KMS-11 (cell line): ENCODE measurements at regions not wholly inside any gene's neighbourhood (a gene's known extent, or its start where the extent isn't known, plus 50 kb on each side); places are given as distances from the start of the nearest gene placed in this dataset.

Experiments
- H2AFZ ChIP-seq: fragments of 200-600 bp; sonication (generic); 2 replicates; pipeline ENCODE4 v1.6.1; 2016; ENCODE audit warnings: antibody characterized with exemption, mixed run types, low read depth
- H3K27ac ChIP-seq: fragments of 200-600 bp; sonication (generic); 2 replicates; pipeline ENCODE4 v1.6.1; 2016; ENCODE audit warnings: mild to moderate bottlenecking, mixed run types
- H3K27me3 ChIP-seq: fragments of 200-600 bp; sonication (generic); 2 replicates; pipeline ENCODE4 v1.6.1; 2017; ENCODE audit warnings: mild to moderate bottlenecking, low read depth, mixed run types, moderate library complexity; ENCODE audit not compliant: insufficient read depth
- H3K36me3 ChIP-seq: fragments of 200-600 bp; sonication (generic); 2 replicates; pipeline ENCODE4 v1.6.1; 2017; ENCODE audit warnings: mild to moderate bottlenecking, mixed run types; ENCODE audit not compliant: insufficient read depth
- H3K4me1 ChIP-seq: fragments of 200-600 bp; sonication (generic); 2 replicates; pipeline ENCODE4 v1.6.1; 2016; ENCODE audit warnings: mild to moderate bottlenecking, low read depth, mixed run types; ENCODE audit not compliant: poor library complexity, severe bottlenecking
- H3K4me2 ChIP-seq: fragments of 200-600 bp; sonication (generic); 2 replicates; pipeline ENCODE4 v1.7.0; 2016; ENCODE audit warnings: mild to moderate bottlenecking, mixed run types
- H3K4me3 ChIP-seq: fragments of 200-600 bp; sonication (generic); IDR thresholded peaks from 2 replicates; pipeline ENCODE4 v1.6.1; 2017; ENCODE audit warnings: low read depth, low read length, mixed read lengths; ENCODE audit not compliant: insufficient read depth
- H3K79me2 ChIP-seq: fragments of 200-600 bp; sonication (generic); 2 replicates; pipeline ENCODE4 v1.6.1; 2016; ENCODE audit warnings: low read depth, mixed run types; ENCODE audit not compliant: insufficient read depth
- H3K9ac ChIP-seq: fragments of 200-600 bp; sonication (generic); 2 replicates; pipeline ENCODE4 v1.6.1; 2016; ENCODE audit warnings: mild to moderate bottlenecking, mixed run types
- H4K20me1 ChIP-seq: fragments of 200-600 bp; sonication (generic); 2 replicates; pipeline ENCODE4 v1.6.1; 2016; ENCODE audit warnings: mild to moderate bottlenecking, mixed run types; ENCODE audit not compliant: insufficient read depth
- TF ChIP-seq, protein P1 (sequence below): fragments of 200-600 bp; sonication (generic); conservative IDR thresholded peaks from 2 replicates; pipeline ENCODE4 v1.6.1; 2017; ENCODE audit warnings: low read depth, mild to moderate bottlenecking, antibody characterized with exemption, low read length, moderate library complexity, mixed read lengths

DNA sequence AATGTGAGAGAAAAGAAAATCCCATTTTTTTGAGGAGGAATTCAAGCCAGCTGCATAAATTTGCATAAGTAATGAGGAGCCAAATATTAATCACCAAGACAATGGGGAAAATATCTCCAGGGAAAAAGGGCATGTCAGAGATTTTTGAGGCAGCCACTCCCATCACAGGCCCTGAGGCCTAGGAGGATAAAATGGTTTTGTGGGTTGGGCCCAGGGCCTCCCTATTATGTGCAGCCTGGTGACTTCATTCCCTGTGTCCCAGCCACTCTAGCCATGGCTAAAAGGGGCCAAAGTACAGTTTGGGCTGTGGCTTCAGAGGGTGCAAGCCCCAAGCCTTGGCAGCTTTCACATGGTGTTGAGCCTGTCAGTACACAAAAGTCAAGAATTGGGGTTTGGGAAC lies 1051.0 kb upstream of the FOXG1 start:
- H3K4me3 ChIP-seq: no peak overlapping the region
- no peak overlapping the region for H3K27ac ChIP-seq
- TF ChIP-seq, protein P1, sequence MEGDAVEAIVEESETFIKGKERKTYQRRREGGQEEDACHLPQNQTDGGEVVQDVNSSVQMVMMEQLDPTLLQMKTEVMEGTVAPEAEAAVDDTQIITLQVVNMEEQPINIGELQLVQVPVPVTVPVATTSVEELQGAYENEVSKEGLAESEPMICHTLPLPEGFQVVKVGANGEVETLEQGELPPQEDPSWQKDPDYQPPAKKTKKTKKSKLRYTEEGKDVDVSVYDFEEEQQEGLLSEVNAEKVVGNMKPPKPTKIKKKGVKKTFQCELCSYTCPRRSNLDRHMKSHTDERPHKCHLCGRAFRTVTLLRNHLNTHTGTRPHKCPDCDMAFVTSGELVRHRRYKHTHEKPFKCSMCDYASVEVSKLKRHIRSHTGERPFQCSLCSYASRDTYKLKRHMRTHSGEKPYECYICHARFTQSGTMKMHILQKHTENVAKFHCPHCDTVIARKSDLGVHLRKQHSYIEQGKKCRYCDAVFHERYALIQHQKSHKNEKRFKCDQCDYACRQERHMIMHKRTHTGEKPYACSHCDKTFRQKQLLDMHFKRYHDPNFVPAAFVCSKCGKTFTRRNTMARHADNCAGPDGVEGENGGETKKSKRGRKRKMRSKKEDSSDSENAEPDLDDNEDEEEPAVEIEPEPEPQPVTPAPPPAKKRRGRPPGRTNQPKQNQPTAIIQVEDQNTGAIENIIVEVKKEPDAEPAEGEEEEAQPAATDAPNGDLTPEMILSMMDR: no peak
- no peaks in the 10 kb centered on the region for H3K36me3 ChIP-seq
- H3K4me1 ChIP-seq: no peaks in the 10 kb centered on the region
- no peak overlapping the region for H2AFZ ChIP-seq
- H4K20me1 ChIP-seq: no peaks in the 10 kb centered on the region
- no peaks in the 10 kb centered on the region for H3K79me2 ChIP-seq
- no peaks in the 10 kb centered on the region for H3K27me3 ChIP-seq
- no peak overlapping the region for H3K4me2 ChIP-seq
- H3K9ac ChIP-seq: no peak overlapping the region

DNA sequence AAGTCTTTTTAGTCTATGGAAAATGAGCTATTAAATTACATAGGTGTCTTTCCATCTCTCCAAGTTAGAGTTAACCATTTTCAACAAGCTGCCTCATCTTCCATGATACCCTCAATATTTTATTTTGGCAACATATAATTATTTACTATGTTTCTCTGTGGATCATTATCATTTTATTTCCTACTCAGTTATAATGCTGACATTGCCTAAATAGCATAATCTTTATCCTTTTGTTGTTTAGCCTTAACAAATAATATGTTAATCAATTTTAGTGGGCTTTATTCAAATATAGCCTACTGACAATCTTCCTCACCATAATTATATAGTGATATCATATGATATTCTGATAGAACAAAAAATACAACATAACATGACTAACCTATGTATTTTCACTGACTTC lies 1044.8 kb upstream of the FOXG1 start:
- H4K20me1 ChIP-seq: no peaks in the 10 kb centered on the region
- H3K9ac ChIP-seq: no peak overlapping the region
- no peaks in the 10 kb centered on the region for H3K27me3 ChIP-seq
- no peaks in the 10 kb centered on the region for H3K79me2 ChIP-seq
- TF ChIP-seq, protein P1: no peak
- H3K4me3 ChIP-seq: no peak overlapping the region
- no peak overlapping the region for H3K27ac ChIP-seq
- H3K4me1 ChIP-seq: no peaks in the 10 kb centered on the region
- no peaks in the 10 kb centered on the region for H3K36me3 ChIP-seq
- H3K4me2 ChIP-seq: no peak overlapping the region
- H2AFZ ChIP-seq: no peak overlapping the region

GRCh38 chr14:27725482-27725881 lies 1041.1 kb upstream of the FOXG1 start:
- H4K20me1 ChIP-seq: no peaks in the 10 kb centered on the region
- H2AFZ ChIP-seq: no peak overlapping the region
- H3K4me2 ChIP-seq: no peak overlapping the region
- no peaks in the 10 kb centered on the region for H3K27me3 ChIP-seq
- no peaks in the 10 kb centered on the region for H3K36me3 ChIP-seq
- H3K4me3 ChIP-seq: no peak overlapping the region
- TF ChIP-seq, protein P1: no peak
- H3K79me2 ChIP-seq: no peaks in the 10 kb centered on the region
- H3K4me1 ChIP-seq: no peaks in the 10 kb centered on the region
- H3K9ac ChIP-seq: no peak overlapping the region
- no peak overlapping the region for H3K27ac ChIP-seq

DNA sequence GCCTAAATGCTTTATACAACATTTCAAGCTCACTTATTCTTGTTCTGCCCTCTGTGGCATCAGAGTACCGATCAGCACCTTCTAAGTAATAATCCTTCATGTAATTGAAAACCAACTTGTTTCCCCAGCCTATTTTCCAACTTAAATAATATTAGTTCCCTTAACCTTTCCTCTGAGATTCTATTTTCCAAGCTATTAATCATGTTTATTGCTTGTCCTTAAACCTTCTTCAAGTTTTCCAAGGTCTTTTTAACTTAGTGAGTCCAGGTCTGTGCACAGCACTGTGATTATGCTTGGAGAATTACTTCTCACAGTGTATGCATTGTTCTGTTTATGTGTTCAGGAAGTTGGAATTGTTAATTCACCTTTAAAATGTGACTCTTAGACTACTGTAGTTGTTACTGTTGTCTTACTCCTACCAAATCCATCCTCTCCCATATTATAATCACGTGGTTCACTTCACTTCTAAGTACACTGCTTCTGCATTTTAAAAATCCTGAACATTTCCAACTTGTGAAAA lies 1039.3 kb upstream of the FOXG1 start:
- Histone ChIP-seq H3K4me1 (no peaks in the 10 kb centered on the region), H3K79me2 (no peaks in the 10 kb centered on the region), H3K4me2 (no peak overlapping the region), H3K9ac (no peak overlapping the region), H3K27me3 (no peaks in the 10 kb centered on the region), H4K20me1 (no peaks in the 10 kb centered on the region), H3K27ac (no peak overlapping the region), H2AFZ (no peak overlapping the region), H3K4me3 (no peak overlapping the region), H3K36me3 (no peaks in the 10 kb centered on the region)
- TF ChIP-seq, protein P1: no peak
